ENCODE measurements at regions not wholly inside any gene's neighbourhood (a gene's known extent, or its start where the extent isn't known, plus 50 kb on each side); places are given as distances from the start of the nearest gene placed in this dataset.

- Histone ChIP-seq H3K9me2 (replicated peaks; ENCODE audit: low read length) (no peaks in the 10 kb centered on the region), H3K9ac (ENCODE audit: low read length) (no peak overlapping the region), H3K27me3 (ENCODE audit: low read length) (no peaks in the 10 kb centered on the region), H3F3A (ENCODE audit: low read length, unreplicated experiment) (no peaks in the 10 kb centered on the region), H3K36me3 (ENCODE audit: low read depth, low read length) (no peaks in the 10 kb centered on the region), H3K4me3 (ENCODE audit: low read length) (no peak overlapping the region), H3K27ac (ENCODE audit: low read length) (no peak overlapping the region), H4K20me1 (ENCODE audit: low read length) (no peaks in the 10 kb centered on the region), H3K9me3 (ENCODE audit: low read length) (no peaks in the 10 kb centered on the region), H3K4me1 (ENCODE audit: insufficient read depth, low read length) (no peaks in the 10 kb centered on the region), H3K4me2 (ENCODE audit: low read length) (no peak overlapping the region), H2AFZ (ENCODE audit: low read length) (no peak overlapping the region), H3K79me2 (ENCODE audit: low read length) (no peaks in the 10 kb centered on the region)
- no peak for ATAC-seq
- CTCF ChIA-PET = no interaction called here
- DNase-seq = no peak
- POLR2A ChIA-PET (ENCODE audit: unreplicated experiment) = no interaction called here
- TF ChIP-seq CTCF (conservative IDR thresholded peaks at IDR 0.05; ENCODE audit: low read depth, low read length) (no peak), EZH2phosphoT487 (IDR thresholded peaks at IDR 0.05; ENCODE audit: borderline replicate concordance, low read length) (no peak), EZH2 (IDR thresholded peaks at IDR 0.05; ENCODE audit: low read length, unreplicated experiment) (no peak)
- intact Hi-C loops (cut with micrococcal nuclease) = no loop called here
- BruUV-seq (replicated peaks) = no TSS peak
These were observed 72.0 kb upstream of the ACVR2A start for GRCh38 chr2:147772781-147773180.

GRCh38 chr2:147763861-147764260, 81.0 kb upstream of the ACVR2A start:
- Histone ChIP-seq H2AFZ (ENCODE audit: low read length) (no peak overlapping the region), H3K9me2 (replicated peaks; ENCODE audit: low read length) (no peaks in the 10 kb centered on the region), H3K27ac (ENCODE audit: low read length) (no peak overlapping the region), H3F3A (ENCODE audit: low read length, unreplicated experiment) (no peaks in the 10 kb centered on the region), H3K27me3 (ENCODE audit: low read length) (no peaks in the 10 kb centered on the region), H3K9ac (ENCODE audit: low read length) (no peak overlapping the region), H3K9me3 (ENCODE audit: low read length) (no peaks in the 10 kb centered on the region), H4K20me1 (ENCODE audit: low read length) (no peaks in the 10 kb centered on the region), H3K4me1 (ENCODE audit: insufficient read depth, low read length) (no peaks in the 10 kb centered on the region), H3K4me2 (ENCODE audit: low read length) (no peak overlapping the region), H3K4me3 (ENCODE audit: low read length) (no peak overlapping the region), H3K36me3 (ENCODE audit: low read depth, low read length) (no peaks in the 10 kb centered on the region; the same call in 1 of the 2 replicates), H3K79me2 (ENCODE audit: low read length) (no peaks in the 10 kb centered on the region)
- TF ChIP-seq EZH2 (IDR thresholded peaks at IDR 0.05; ENCODE audit: low read length, unreplicated experiment) (no peak), CTCF (conservative IDR thresholded peaks at IDR 0.05; ENCODE audit: low read depth, low read length) (no peak), EZH2phosphoT487 (IDR thresholded peaks at IDR 0.05; ENCODE audit: borderline replicate concordance, low read length) (no peak)
- intact Hi-C loops (cut with micrococcal nuclease) = no loop called here
- BruUV-seq (replicated peaks) = no TSS peak
- ChIA-PET CTCF (no interaction called here), POLR2A (ENCODE audit: unreplicated experiment) (no interaction called here)
- DNase-seq (no peak), ATAC-seq (no peak)

- H3K79me2 ChIP-seq (ENCODE audit: low read length) = no peaks in the 10 kb centered on the region
- no peak overlapping the region for H3K4me2 ChIP-seq (ENCODE audit: low read length)
- H4K20me1 ChIP-seq (ENCODE audit: low read length) = no peaks in the 10 kb centered on the region
- H3K9ac ChIP-seq (ENCODE audit: low read length) = no peak overlapping the region
- ChIA-PET CTCF (no interaction called here), POLR2A (ENCODE audit: unreplicated experiment) (no interaction called here)
- intact Hi-C loops (cut with micrococcal nuclease) = no loop called here
- BruUV-seq (replicated peaks) = no TSS peak
- no peaks in the 10 kb centered on the region; the same call in 1 of the 2 replicates for H3K36me3 ChIP-seq (ENCODE audit: low read depth, low read length)
- ATAC-seq = no peak
- no peaks in the 10 kb centered on the region for H3K27me3 ChIP-seq (ENCODE audit: low read length)
- H2AFZ ChIP-seq (ENCODE audit: low read length) = no peak overlapping the region
- H3K27ac ChIP-seq (ENCODE audit: low read length) = no peak overlapping the region
- no peaks in the 10 kb centered on the region for H3K9me2 ChIP-seq (replicated peaks; ENCODE audit: low read length)
- no peaks in the 10 kb centered on the region for H3K9me3 ChIP-seq (ENCODE audit: low read length)
- no peak overlapping the region for H3K4me3 ChIP-seq (ENCODE audit: low read length)
- no peak for TF ChIP-seq CTCF (conservative IDR thresholded peaks at IDR 0.05; ENCODE audit: low read depth, low read length)
- no peak for TF ChIP-seq EZH2phosphoT487 (IDR thresholded peaks at IDR 0.05; ENCODE audit: borderline replicate concordance, low read length)
- no peaks in the 10 kb centered on the region for H3F3A ChIP-seq (ENCODE audit: low read length, unreplicated experiment)
- DNase-seq = no peak
- no peaks in the 10 kb centered on the region for H3K4me1 ChIP-seq (ENCODE audit: insufficient read depth, low read length)
These were observed 83.8 kb upstream of the ACVR2A start for GRCh38 chr2:147760984-147761383.

All from PC-3 (cell line).